ENCODE measurements at regions not wholly inside any gene's neighbourhood (a gene's known extent, or its start where the extent isn't known, plus 50 kb on each side); places are given as distances from the start of the nearest gene placed in this dataset.

DNA sequence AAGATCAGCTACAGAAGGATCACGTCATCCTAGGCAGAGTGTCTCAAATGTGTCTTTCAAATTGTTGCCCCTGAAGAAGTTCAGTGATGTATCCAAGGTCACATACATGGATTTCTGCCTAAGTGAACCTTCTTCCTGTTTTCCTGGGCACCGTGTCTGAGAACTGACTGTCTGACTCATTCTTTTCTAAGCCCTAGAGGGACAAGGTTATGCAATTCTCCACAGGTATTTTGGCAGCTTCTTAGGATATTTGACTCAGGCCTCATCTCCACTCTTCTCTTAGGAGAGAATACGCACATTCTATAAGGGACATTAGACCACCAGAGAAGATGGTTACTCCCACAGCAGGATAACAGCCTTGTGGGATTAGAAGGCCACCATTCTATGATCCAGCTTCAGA lies 391.9 kb upstream of the THBS1 start:
- Histone ChIP-seq H2AFZ (ENCODE audit: low read depth, low read length, severe bottlenecking) (no peak overlapping the region), H3F3A (ENCODE audit: insufficient read depth) (no peaks in the 10 kb centered on the region), H3K9me3 (ENCODE audit: insufficient read depth, low read length) (no peaks in the 10 kb centered on the region), H3K4me3 (ENCODE audit: insufficient read depth, low read length, poor library complexity, severe bottlenecking) (no peak overlapping the region), H3K36me3 (ENCODE audit: low read length) (no peaks in the 10 kb centered on the region), H3K4me2 (ENCODE audit: low read depth, low read length, poor library complexity, severe bottlenecking) (no peak overlapping the region), H3K79me2 (ENCODE audit: insufficient read depth, low read length) (no peaks in the 10 kb centered on the region), H3K9ac (ENCODE audit: low read length) (no peak overlapping the region), H4K20me1 (ENCODE audit: low read depth, low read length) (no peaks in the 10 kb centered on the region), H3K9me2 (replicated peaks; ENCODE audit: insufficient read depth, low read length) (no peaks in the 10 kb centered on the region), H3K27ac (ENCODE audit: low read depth, low read length) (no peak overlapping the region), H3K27me3 (ENCODE audit: low read length) (no peaks in the 10 kb centered on the region)
- TF ChIP-seq EZH2phosphoT487 (conservative IDR thresholded peaks at IDR 0.05; ENCODE audit: low read length) = no peak
- TF ChIP-seq, protein P1, sequence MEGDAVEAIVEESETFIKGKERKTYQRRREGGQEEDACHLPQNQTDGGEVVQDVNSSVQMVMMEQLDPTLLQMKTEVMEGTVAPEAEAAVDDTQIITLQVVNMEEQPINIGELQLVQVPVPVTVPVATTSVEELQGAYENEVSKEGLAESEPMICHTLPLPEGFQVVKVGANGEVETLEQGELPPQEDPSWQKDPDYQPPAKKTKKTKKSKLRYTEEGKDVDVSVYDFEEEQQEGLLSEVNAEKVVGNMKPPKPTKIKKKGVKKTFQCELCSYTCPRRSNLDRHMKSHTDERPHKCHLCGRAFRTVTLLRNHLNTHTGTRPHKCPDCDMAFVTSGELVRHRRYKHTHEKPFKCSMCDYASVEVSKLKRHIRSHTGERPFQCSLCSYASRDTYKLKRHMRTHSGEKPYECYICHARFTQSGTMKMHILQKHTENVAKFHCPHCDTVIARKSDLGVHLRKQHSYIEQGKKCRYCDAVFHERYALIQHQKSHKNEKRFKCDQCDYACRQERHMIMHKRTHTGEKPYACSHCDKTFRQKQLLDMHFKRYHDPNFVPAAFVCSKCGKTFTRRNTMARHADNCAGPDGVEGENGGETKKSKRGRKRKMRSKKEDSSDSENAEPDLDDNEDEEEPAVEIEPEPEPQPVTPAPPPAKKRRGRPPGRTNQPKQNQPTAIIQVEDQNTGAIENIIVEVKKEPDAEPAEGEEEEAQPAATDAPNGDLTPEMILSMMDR (IDR thresholded peaks at IDR 0.05; ENCODE audit: insufficient read depth, low read length, poor library complexity, severe bottlenecking) = no peak

DNA sequence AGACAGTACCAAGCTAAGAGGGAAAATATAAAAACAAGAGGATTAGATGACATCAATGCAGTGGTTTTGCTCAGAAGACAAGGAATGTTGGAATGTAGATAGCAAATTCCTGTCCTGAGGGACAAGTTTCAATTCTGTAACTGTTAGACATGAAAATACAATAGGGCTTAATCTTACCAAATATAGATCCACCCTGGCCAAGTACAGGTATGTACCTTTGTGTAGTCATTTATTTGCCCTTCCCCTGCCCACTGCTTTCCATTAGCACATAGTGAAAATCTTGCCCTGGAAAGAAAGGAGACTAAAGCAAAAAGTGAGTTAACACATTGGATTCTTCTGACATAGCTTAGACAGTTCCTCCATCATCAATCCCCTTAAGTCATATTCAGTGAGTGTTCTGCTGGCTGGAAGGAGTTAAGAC lies 389.0 kb upstream of the THBS1 start:
- no peak for TF ChIP-seq EZH2phosphoT487 (conservative IDR thresholded peaks at IDR 0.05; ENCODE audit: low read length)
- TF ChIP-seq, protein P1 (IDR thresholded peaks at IDR 0.05; ENCODE audit: insufficient read depth, low read length, poor library complexity, severe bottlenecking) = no peak
- Histone ChIP-seq H3K9me3 (ENCODE audit: insufficient read depth, low read length) (no peaks in the 10 kb centered on the region), H4K20me1 (ENCODE audit: low read depth, low read length) (no peaks in the 10 kb centered on the region), H3K4me2 (ENCODE audit: low read depth, low read length, poor library complexity, severe bottlenecking) (no peak overlapping the region), H3K27ac (ENCODE audit: low read depth, low read length) (no peak overlapping the region), H3K36me3 (ENCODE audit: low read length) (no peaks in the 10 kb centered on the region), H3K27me3 (ENCODE audit: low read length) (no peaks in the 10 kb centered on the region), H3K4me3 (ENCODE audit: insufficient read depth, low read length, poor library complexity, severe bottlenecking) (no peak overlapping the region), H3K9ac (ENCODE audit: low read length) (no peak overlapping the region), H3F3A (ENCODE audit: insufficient read depth) (no peaks in the 10 kb centered on the region), H2AFZ (ENCODE audit: low read depth, low read length, severe bottlenecking) (no peak overlapping the region), H3K79me2 (ENCODE audit: insufficient read depth, low read length) (no peaks in the 10 kb centered on the region), H3K9me2 (replicated peaks; ENCODE audit: insufficient read depth, low read length) (no peaks in the 10 kb centered on the region)

DNA sequence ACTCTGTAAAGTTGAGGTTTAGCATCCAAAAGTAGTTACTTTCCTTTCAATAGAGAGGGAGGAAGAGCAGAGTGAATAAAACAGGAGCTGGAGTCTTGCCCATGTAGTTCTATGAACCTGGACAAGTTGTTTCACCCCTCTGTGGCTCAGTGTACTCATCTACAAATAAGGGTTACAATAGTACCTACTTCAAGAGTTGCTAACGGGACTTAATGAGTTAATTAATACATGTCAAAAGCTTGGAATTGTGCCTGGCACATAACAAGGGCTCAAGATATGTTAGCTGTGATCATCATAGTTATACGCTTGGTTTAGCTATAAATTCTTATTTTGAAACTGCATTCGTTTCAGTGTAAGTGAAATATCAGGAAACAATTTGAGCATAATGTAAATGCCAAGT lies 388.5 kb upstream of the THBS1 start:
- Histone ChIP-seq H3K27ac (ENCODE audit: low read depth, low read length) (no peak overlapping the region), H3K4me3 (ENCODE audit: insufficient read depth, low read length, poor library complexity, severe bottlenecking) (no peak overlapping the region), H3K36me3 (ENCODE audit: low read length) (no peaks in the 10 kb centered on the region), H2AFZ (ENCODE audit: low read depth, low read length, severe bottlenecking) (no peak overlapping the region), H3K79me2 (ENCODE audit: insufficient read depth, low read length) (no peaks in the 10 kb centered on the region), H4K20me1 (ENCODE audit: low read depth, low read length) (no peaks in the 10 kb centered on the region), H3K9ac (ENCODE audit: low read length) (no peak overlapping the region), H3K9me2 (replicated peaks; ENCODE audit: insufficient read depth, low read length) (no peaks in the 10 kb centered on the region), H3K27me3 (ENCODE audit: low read length) (no peaks in the 10 kb centered on the region), H3K4me2 (ENCODE audit: low read depth, low read length, poor library complexity, severe bottlenecking) (no peak overlapping the region), H3F3A (ENCODE audit: insufficient read depth) (no peaks in the 10 kb centered on the region), H3K9me3 (ENCODE audit: insufficient read depth, low read length) (no peaks in the 10 kb centered on the region)
- no peak for TF ChIP-seq EZH2phosphoT487 (conservative IDR thresholded peaks at IDR 0.05; ENCODE audit: low read length)
- TF ChIP-seq, protein P1 (IDR thresholded peaks at IDR 0.05; ENCODE audit: insufficient read depth, low read length, poor library complexity, severe bottlenecking) = no peak

All from SU-DHL-6 (cell line).